Activated CD8-positive, alpha-beta memory T cell treated with anti-CD3 and anti-CD28 coated beads for 36 hours (primary cell): ENCODE measurements at regions not wholly inside any gene's neighbourhood (a gene's known extent, or its start where the extent isn't known, plus 50 kb on each side); places are given as distances from the start of the nearest gene placed in this dataset.

ENCODE experiments used
- CTCF ChIA-PET: fragments of 350-600 bp; sonication (Branson Sonifier 250); formaldehyde crosslinking; loops from one replicate; lab custom pipeline; 2021; ENCODE audit warnings: antibody characterized with exemption; lab: Charles Lee
- POLR2A ChIA-PET: fragments of 350-600 bp; sonication (Branson Sonifier 250); formaldehyde crosslinking; loops from one replicate; lab custom pipeline; 2021; ENCODE audit warnings: antibody characterized with exemption; lab: Charles Lee

- CTCF ChIA-PET: no interaction called here
These were observed 169.2 kb upstream of the NABP1 start for GRCh38 chr2:191508738-191509137.

GRCh38 chr2:191512216-191512835, 165.6 kb upstream of the NABP1 start:
- ChIA-PET POLR2A (no interaction called here), CTCF (no interaction called here)

More at GRCh38 chr2:191508738-191509137, 169.2 kb upstream of the NABP1 start:
- POLR2A ChIA-PET: no interaction called here

- POLR2A ChIA-PET: no interaction called here
- CTCF ChIA-PET: no interaction called here
These were observed 165.1 kb upstream of the NABP1 start for GRCh38 chr2:191512874-191513273.

GRCh38 chr2:191514613-191515012, 163.3 kb upstream of the NABP1 start:
- ChIA-PET POLR2A (interaction anchor here (0.7 kb wide), 1 partner anchor 227 kb away, joined by 3 read pairs; no protein-coding TSS in a partner anchor), CTCF (interaction anchor here (0.7 kb wide), 1 partner anchor 241 kb away, joined by 3 read pairs; no protein-coding TSS in a partner anchor)

GRCh38 chr2:191515551-191515950, 162.4 kb upstream of the NABP1 start:
- POLR2A ChIA-PET: no interaction called here
- CTCF ChIA-PET: no interaction called here

GRCh38 chr2:191516260-191516659, 161.7 kb upstream of the NABP1 start:
- ChIA-PET POLR2A (no interaction called here), CTCF (no interaction called here)

GRCh38 chr2:191521608-191522208, 156.2 kb upstream of the NABP1 start:
- ChIA-PET POLR2A (no interaction called here), CTCF (interaction anchor here (0.9 to 1.4 kb wide), 6 partner anchors 9 to 366 kb away, joined by 3 to 10 read pairs (median 5); no protein-coding TSS in a partner anchor)

GRCh38 chr2:191522478-191523120, 155.3 kb upstream of the NABP1 start:
- CTCF ChIA-PET: interaction anchor here (1.4 kb wide), 1 partner anchor 317 kb away, joined by 5 read pairs; no protein-coding TSS in a partner anchor
- POLR2A ChIA-PET: no interaction called here

GRCh38 chr2:191526091-191526490, 151.8 kb upstream of the NABP1 start:
- CTCF ChIA-PET: interaction anchor here (1.7 kb wide), 1 partner anchor 13 kb away, joined by 5 read pairs; no protein-coding TSS in a partner anchor

GRCh38 chr2:191526536-191526935, 151.4 kb upstream of the NABP1 start:
- ChIA-PET POLR2A (no interaction called here), CTCF (interaction anchor here (1.7 kb wide), 1 partner anchor 12 kb away, joined by 5 read pairs; no protein-coding TSS in a partner anchor)

More at GRCh38 chr2:191526091-191526490, 151.8 kb upstream of the NABP1 start:
- POLR2A ChIA-PET: no interaction called here

- ChIA-PET POLR2A (no interaction called here), CTCF (interaction anchor here (0.7 kb wide), 1 partner anchor 30 kb away, joined by 3 read pairs; no protein-coding TSS in a partner anchor)
These were observed 150.9 kb upstream of the NABP1 start for GRCh38 chr2:191526953-191527556.

- ChIA-PET CTCF (interaction anchor here (1.2 kb wide), 1 partner anchor 9 kb away, joined by 5 read pairs; no protein-coding TSS in a partner anchor), POLR2A (no interaction called here)
These were observed 147.3 kb upstream of the NABP1 start for GRCh38 chr2:191530618-191531017.

GRCh38 chr2:191533693-191534180, 144.2 kb upstream of the NABP1 start:
- POLR2A ChIA-PET: no interaction called here

GRCh38 chr2:191537921-191538320, 140.0 kb upstream of the NABP1 start:
- CTCF ChIA-PET: interaction anchor here (0.6 kb wide), 1 partner anchor 321 kb away, joined by 4 read pairs; no protein-coding TSS in a partner anchor
- POLR2A ChIA-PET: no interaction called here

More at GRCh38 chr2:191533693-191534180, 144.2 kb upstream of the NABP1 start:
- CTCF ChIA-PET: no interaction called here

GRCh38 chr2:191538334-191538903, 139.5 kb upstream of the NABP1 start:
- ChIA-PET POLR2A (no interaction called here), CTCF (interaction anchor here (0.6 to 0.9 kb wide), 2 partner anchors 13 to 322 kb away, joined by 4 to 5 read pairs; no protein-coding TSS in a partner anchor)

GRCh38 chr2:191539068-191539467, 138.9 kb upstream of the NABP1 start:
- CTCF ChIA-PET: interaction anchor here (0.9 to 1.0 kb wide), 2 partner anchors 13 to 14 kb away, joined by 3 to 5 read pairs; no protein-coding TSS in a partner anchor
- POLR2A ChIA-PET: no interaction called here

GRCh38 chr2:191540681-191541080, 137.3 kb upstream of the NABP1 start:
- CTCF ChIA-PET: no interaction called here
- POLR2A ChIA-PET: no interaction called here

- POLR2A ChIA-PET: no interaction called here
These were observed 134.2 kb upstream of the NABP1 start for GRCh38 chr2:191543708-191544107.

More at GRCh38 chr2:191543708-191544107, 134.2 kb upstream of the NABP1 start:
- CTCF ChIA-PET: interaction anchor here (0.6 kb wide), 1 partner anchor 16 kb away, joined by 5 read pairs; no protein-coding TSS in a partner anchor
